Body of pancreas (tissue), 4 donors: ENCODE measurements at regions not wholly inside any gene's neighbourhood (a gene's known extent, or its start where the extent isn't known, plus 50 kb on each side); places are given as distances from the start of the nearest gene placed in this dataset.
"Not testable (repeated sequence)": the region's sequence is repeated elsewhere in the genome, so short reads cannot be mapped to it uniquely, and the experiment has no call there.

ENCODE experiments used
- ATAC-seq: fragments of 150-250 bp; one replicate; pipeline ENCODE4 v1.9.1; 2016
- DNase-seq, 4 donors: peaks; one replicate each; pipeline ENCODE4 v3.0.0-alpha.2; 2019
- H3K27ac ChIP-seq, 4 donors: fragments of 200-600 bp; sonication (generic); 1 replicate in 3 of 4; 2 replicates in 1 of 4; pipeline versions ENCODE4 v1.5.1 to v1.6.1; 2016 to 2019; ENCODE audit warnings: mild to moderate bottlenecking in 1 of 4, mixed read lengths in 1 of 4, moderate library complexity in 1 of 4
- H3K27me3 ChIP-seq, 2 donors: fragments of 200-600 bp; sonication (generic); one replicate each; pipeline ENCODE4 v1.6.0; 2016; ENCODE audit warnings: mild to moderate bottlenecking in 1 of 2
- H3K36me3 ChIP-seq, 2 donors: fragments of 200-600 bp; sonication (generic); replicated peaks in 1 of 2; 2 replicates each; pipeline ENCODE4 v1.5.1; 2016; ENCODE audit warnings: low read depth in 2 of 2; ENCODE audit not compliant: insufficient read depth in 1 of 2
- H3K4me1 ChIP-seq: fragments of 200-600 bp; sonication (generic); one replicate; pipeline ENCODE4 v1.6.0; 2016
- H3K4me3 ChIP-seq, 2 donors: fragments of 200-600 bp; sonication (generic); 1 replicate in 1 of 2; 2 replicates in 1 of 2; pipeline ENCODE4 v1.5.1; 2016 to 2019
- H3K9me3 ChIP-seq, 3 donors: fragments of 200-600 bp; sonication (generic); 1 replicate in 2 of 3; 2 replicates in 1 of 3; pipeline ENCODE4 v1.5.1; 2016
- CTCF ChIP-seq, 7 experiments: fragments of 450-650 bp in 4 of 7; fragments of 200-600 bp in 3 of 7; sonication (generic) in 3 of 7; IDR thresholded peaks; one replicate each; pipeline ENCODE4 v1.5.1; 2016 to 2019; ENCODE audit warnings: antibody characterized with exemption in 7 of 7
- POLR2A ChIP-seq, 3 donors: fragments of 450-650 bp; IDR thresholded peaks; one replicate each; pipeline ENCODE4 v1.6.1; 2016; ENCODE audit warnings: antibody characterized with exemption in 3 of 3, mild to moderate bottlenecking in 2 of 3
- WGBS, 2 donors: methylation state at CpG; one replicate each; pipeline ENCODE4 v1.1.5; 2017; 5-methylcytosine and 5-hydroxymethylcytosine counted together
- intact Hi-C: fragments of 100-400 bp; cut with DNase I; formaldehyde crosslinking; loops from one replicate; pipeline ENCODE4 v1.15.1; 2023

GRCh38 chr10:77727481-77727880, 89.9 kb upstream of the KCNMA1 start:
- no peaks in the 10 kb centered on the region for H3K9me3 ChIP-seq
- intact Hi-C loops = no loop called here
- ATAC-seq (no peak), DNase-seq (no peak)
- no peaks in the 10 kb centered on the region for H3K27me3 ChIP-seq
- 89 to 90% methylated on average over 3 of the region's 3 CpGs for WGBS, 2 donors
- H3K27ac ChIP-seq = no peak overlapping the region
- TF ChIP-seq POLR2A (IDR thresholded peaks at IDR 0.05) = no peak
- TF ChIP-seq CTCF (IDR thresholded peaks at IDR 0.05) = no peak
- H3K36me3 ChIP-seq = no peaks in the 10 kb centered on the region
- no peaks in the 10 kb centered on the region for H3K4me1 ChIP-seq
- H3K4me3 ChIP-seq = no peak overlapping the region

- 74 to 81% methylated on average over 3 of the region's 3 CpGs for WGBS, 2 donors
- H3K4me3 ChIP-seq = no peak overlapping the region
- no peaks in the 10 kb centered on the region for H3K4me1 ChIP-seq
- H3K9me3 ChIP-seq = no peaks in the 10 kb centered on the region
- no peaks in the 10 kb centered on the region for H3K36me3 ChIP-seq
- no peaks in the 10 kb centered on the region for H3K27me3 ChIP-seq
- no peak for DNase-seq
- intact Hi-C loops = no loop called here
- no peak for ATAC-seq
- TF ChIP-seq CTCF (IDR thresholded peaks at IDR 0.05) = no peak
- TF ChIP-seq POLR2A (IDR thresholded peaks at IDR 0.05) = no peak
- H3K27ac ChIP-seq = no peak overlapping the region
Observed at GRCh38 chr10:77726732-77727131, 89.1 kb upstream of the KCNMA1 start.

GRCh38 chr10:77726301-77726700, 88.7 kb upstream of the KCNMA1 start:
- H3K9me3 ChIP-seq = no peaks in the 10 kb centered on the region
- TF ChIP-seq CTCF (IDR thresholded peaks at IDR 0.05) (no peak), POLR2A (IDR thresholded peaks at IDR 0.05) (no peak)
- 50 to 88% methylated on average over 1 of the region's 1 CpG for WGBS, 2 donors
- intact Hi-C loops = no loop called here
- no peak overlapping the region for H3K4me3 ChIP-seq
- H3K4me1 ChIP-seq = no peaks in the 10 kb centered on the region
- DNase-seq (no peak), ATAC-seq (no peak)
- no peaks in the 10 kb centered on the region for H3K36me3 ChIP-seq
- H3K27me3 ChIP-seq = no peaks in the 10 kb centered on the region
- no peak overlapping the region for H3K27ac ChIP-seq

- no peak overlapping the region for H3K27ac ChIP-seq
- no peaks in the 10 kb centered on the region for H3K27me3 ChIP-seq
- ATAC-seq (no peak), DNase-seq (no peak)
- H3K4me1 ChIP-seq = no peaks in the 10 kb centered on the region
- no peak overlapping the region for H3K4me3 ChIP-seq
- no peaks in the 10 kb centered on the region for H3K36me3 ChIP-seq
- intact Hi-C loops = no loop called here
- TF ChIP-seq POLR2A (IDR thresholded peaks at IDR 0.05) = no peak
- TF ChIP-seq CTCF (IDR thresholded peaks at IDR 0.05) = no peak
- H3K9me3 ChIP-seq = no peaks in the 10 kb centered on the region
- WGBS, 2 donors = 40 to 83% methylated on average over 1 to 2 of the region's 2 CpGs
Observed at GRCh38 chr10:77724820-77725219, 87.2 kb upstream of the KCNMA1 start.

GRCh38 chr10:77723376-77723775, 85.8 kb upstream of the KCNMA1 start:
- no peak for ATAC-seq
- DNase-seq = no peak
- no peaks in the 10 kb centered on the region for H3K9me3 ChIP-seq
- no peaks in the 10 kb centered on the region for H3K36me3 ChIP-seq
- H3K27ac ChIP-seq = no peak overlapping the region
- no peaks in the 10 kb centered on the region for H3K27me3 ChIP-seq
- WGBS, 2 donors = 74 to 75% methylated on average over 5 of the region's 5 CpGs
- no peak for TF ChIP-seq CTCF (IDR thresholded peaks at IDR 0.05)
- no peak for TF ChIP-seq POLR2A (IDR thresholded peaks at IDR 0.05)
- intact Hi-C loops = no loop called here
- H3K4me1 ChIP-seq = no peaks in the 10 kb centered on the region
- no peak overlapping the region for H3K4me3 ChIP-seq

- H3K36me3 ChIP-seq, DNase-seq, ATAC-seq, H3K4me3 ChIP-seq, H3K4me1 ChIP-seq, H3K27ac ChIP-seq, H3K9me3 ChIP-seq, intact Hi-C loops, H3K27me3 ChIP-seq: not testable (repeated sequence)
- 38 to 41% methylated on average over 3 of the region's 3 CpGs for WGBS, 2 donors
Observed at GRCh38 chr10:77722956-77723355, 85.3 kb upstream of the KCNMA1 start.
